Endothelial cell (in vitro differentiated cells): ENCODE measurements at regions not wholly inside any gene's neighbourhood (a gene's known extent, or its start where the extent isn't known, plus 50 kb on each side); places are given as distances from the start of the nearest gene placed in this dataset.
"Not testable (repeated sequence)": the region's sequence is repeated elsewhere in the genome, so short reads cannot be mapped to it uniquely, and the experiment has no call there.

ENCODE experiments used
- DNase-seq: peaks from one replicate; pipeline ENCODE4 v3.0.0; 2021; ENCODE audit warnings: low spot score
- H3K27ac Mint-ChIP-seq: one replicate; pipeline ENCODE4 v1.8.0; 2021; ENCODE audit warnings: mixed read lengths, inconsistent platforms; ENCODE audit not compliant: unreplicated experiment
- H3K27me3 Mint-ChIP-seq: one replicate; pipeline ENCODE4 v1.8.0; 2021; ENCODE audit warnings: mild to moderate bottlenecking, moderate library complexity, mixed read lengths, inconsistent platforms; ENCODE audit not compliant: unreplicated experiment
- H3K36me3 Mint-ChIP-seq: one replicate; pipeline ENCODE4 v1.8.0; 2021; ENCODE audit warnings: mild to moderate bottlenecking, low read depth, mixed read lengths, inconsistent platforms; ENCODE audit not compliant: unreplicated experiment
- H3K4me1 Mint-ChIP-seq: one replicate; pipeline ENCODE4 v1.8.0; 2021; ENCODE audit warnings: mild to moderate bottlenecking, mixed read lengths, inconsistent platforms; ENCODE audit not compliant: unreplicated experiment
- H3K4me3 Mint-ChIP-seq: one replicate; pipeline ENCODE4 v1.8.0; 2021; ENCODE audit warnings: mild to moderate bottlenecking, mixed read lengths, inconsistent platforms; ENCODE audit not compliant: unreplicated experiment
- H3K9me3 Mint-ChIP-seq: one replicate; pipeline ENCODE4 v1.8.0; 2021; ENCODE audit warnings: mixed read lengths, inconsistent platforms; ENCODE audit not compliant: unreplicated experiment
- CTCF ChIP-seq: fragments of 200-600 bp; sonication (generic); IDR thresholded peaks from one replicate; pipeline ENCODE4 v1.5.0; 2021; ENCODE audit warnings: antibody characterized with exemption; ENCODE audit not compliant: unreplicated experiment

GRCh38 chr1:224054012-224054411 lies 59.9 kb upstream of the FBXO28 start:
- Mint-ChIP-seq H3K27me3 (peaks cover 7% of the 10 kb centered on the region), H3K27ac (peak overlapping the region; percentile 28), H3K36me3 (peaks cover 16% of the 10 kb centered on the region), H3K4me1 (peaks cover 25% of the 10 kb centered on the region), H3K9me3 (no peaks in the 10 kb centered on the region), H3K4me3 (no peak overlapping the region)
- no peak for DNase-seq
- TF ChIP-seq CTCF: no peak

GRCh38 chr1:224053456-224053855 lies 60.5 kb upstream of the FBXO28 start:
- peak overlapping the region; percentile 65 for H3K27ac Mint-ChIP-seq
- no peak overlapping the region for H3K4me3 Mint-ChIP-seq
- TF ChIP-seq CTCF: no peak
- H3K4me1 Mint-ChIP-seq: peaks cover 24% of the 10 kb centered on the region
- peaks cover 10% of the 10 kb centered on the region for H3K36me3 Mint-ChIP-seq
- H3K27me3 Mint-ChIP-seq: peaks cover 7% of the 10 kb centered on the region
- H3K9me3 Mint-ChIP-seq: no peaks in the 10 kb centered on the region
- DNase-seq: no peak

GRCh38 chr1:224052772-224053171 lies 61.1 kb upstream of the FBXO28 start:
- no peak for DNase-seq
- TF ChIP-seq CTCF: no peak
- Mint-ChIP-seq H3K4me1 (peaks cover 17% of the 10 kb centered on the region), H3K36me3 (peaks cover 7% of the 10 kb centered on the region), H3K27me3 (peaks cover 5% of the 10 kb centered on the region), H3K4me3 (no peak overlapping the region), H3K27ac (peak overlapping the region; percentile 67), H3K9me3 (no peaks in the 10 kb centered on the region)

DNA sequence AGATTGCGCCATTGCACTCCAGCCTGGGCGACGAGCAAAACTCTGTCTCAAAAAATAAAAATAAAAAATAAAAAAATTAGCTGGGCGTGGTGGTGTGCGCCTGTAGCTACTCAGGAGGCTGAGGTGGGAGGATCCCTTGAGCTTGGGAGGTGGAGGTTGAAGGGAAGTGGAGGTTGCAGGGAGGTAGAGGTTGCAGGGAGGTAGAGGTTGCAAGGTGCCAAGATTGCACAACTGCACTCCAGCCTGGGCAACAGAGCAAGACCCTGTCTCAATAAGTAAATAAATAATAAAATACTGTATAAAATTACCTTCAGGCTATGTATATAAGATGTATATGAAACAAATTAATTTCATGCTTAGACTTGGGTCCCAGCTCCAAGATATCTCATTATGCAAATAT lies 62.1 kb upstream of the FBXO28 start:
- H3K27ac Mint-ChIP-seq, H3K36me3 Mint-ChIP-seq, H3K9me3 Mint-ChIP-seq, H3K4me3 Mint-ChIP-seq, DNase-seq, H3K27me3 Mint-ChIP-seq: not testable (repeated sequence)
- peaks cover 13% of the 10 kb centered on the region for H3K4me1 Mint-ChIP-seq

DNA sequence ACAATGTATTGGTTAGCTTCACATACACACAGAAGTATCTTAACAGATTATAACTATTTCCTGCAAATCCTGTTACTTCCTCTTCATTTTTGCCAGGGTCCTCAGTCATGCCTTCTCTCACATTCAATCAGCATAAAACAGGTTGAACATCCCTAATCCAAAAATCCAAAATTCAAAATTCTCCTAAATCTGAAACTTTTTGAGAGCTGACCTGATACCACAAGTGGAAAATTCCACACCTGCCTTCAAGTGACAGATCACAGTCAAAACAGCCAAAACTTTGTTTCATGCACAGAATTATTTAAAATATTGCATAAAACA lies 62.9 kb upstream of the FBXO28 start:
- H3K36me3 Mint-ChIP-seq: peaks cover 3% of the 10 kb centered on the region
- H3K9me3 Mint-ChIP-seq: no peaks in the 10 kb centered on the region
- H3K27me3 Mint-ChIP-seq: peaks cover 3% of the 10 kb centered on the region
- H3K4me3 Mint-ChIP-seq: no peak overlapping the region
- H3K27ac Mint-ChIP-seq: no peak overlapping the region
- no peak for DNase-seq
- H3K4me1 Mint-ChIP-seq: peaks cover 13% of the 10 kb centered on the region
- peak; percentile 37 for TF ChIP-seq CTCF

- DNase-seq: no peak
- H3K4me1 Mint-ChIP-seq: no peaks in the 10 kb centered on the region
- H3K4me3 Mint-ChIP-seq: no peak overlapping the region
- no peaks in the 10 kb centered on the region for H3K36me3 Mint-ChIP-seq
- no peaks in the 10 kb centered on the region for H3K27me3 Mint-ChIP-seq
- TF ChIP-seq CTCF: no peak
- H3K9me3 Mint-ChIP-seq: no peaks in the 10 kb centered on the region
- H3K27ac Mint-ChIP-seq: no peak overlapping the region
Measured at GRCh38 chr1:224047538-224047937, 66.4 kb upstream of the FBXO28 start.
